ENCODE measurements at regions not wholly inside any gene's neighbourhood (a gene's known extent, or its start where the extent isn't known, plus 50 kb on each side); places are given as distances from the start of the nearest gene placed in this dataset.

DNA sequence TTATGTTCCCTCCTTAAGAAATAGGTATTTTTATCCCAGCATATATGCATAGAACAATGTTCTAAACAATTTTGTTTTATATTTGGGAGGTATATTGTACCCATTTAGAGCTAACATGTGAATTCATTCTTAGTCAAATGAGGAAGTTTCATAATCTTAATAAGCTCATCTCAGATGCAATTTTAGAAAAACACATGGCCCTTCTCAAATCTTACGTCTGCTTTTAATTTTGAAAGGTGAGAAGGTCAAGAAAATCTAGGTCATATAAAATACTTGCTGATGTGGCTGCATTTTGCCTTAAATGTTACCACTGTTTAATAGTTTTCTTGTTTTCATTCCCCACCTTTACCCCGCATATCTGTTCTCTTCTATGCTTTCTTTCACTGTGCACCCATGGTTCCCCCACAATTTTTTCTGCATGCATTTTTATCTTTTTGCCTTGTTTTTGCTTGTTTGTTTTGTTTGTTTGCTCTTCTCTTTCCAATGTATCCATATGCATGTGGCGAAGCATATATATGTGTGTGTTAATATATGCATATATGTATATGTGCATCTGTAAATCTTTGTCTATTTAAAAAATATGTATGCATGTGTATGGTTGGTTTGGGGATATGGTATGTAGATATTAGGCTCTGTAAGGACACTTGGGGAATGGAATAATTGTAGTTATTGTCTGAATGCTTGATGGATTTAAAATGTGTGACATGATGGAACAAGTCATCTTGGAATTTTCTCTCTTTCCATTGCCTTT lies 317.1 kb downstream of the BCAT1 start:
- TF ChIP-seq, protein P1, sequence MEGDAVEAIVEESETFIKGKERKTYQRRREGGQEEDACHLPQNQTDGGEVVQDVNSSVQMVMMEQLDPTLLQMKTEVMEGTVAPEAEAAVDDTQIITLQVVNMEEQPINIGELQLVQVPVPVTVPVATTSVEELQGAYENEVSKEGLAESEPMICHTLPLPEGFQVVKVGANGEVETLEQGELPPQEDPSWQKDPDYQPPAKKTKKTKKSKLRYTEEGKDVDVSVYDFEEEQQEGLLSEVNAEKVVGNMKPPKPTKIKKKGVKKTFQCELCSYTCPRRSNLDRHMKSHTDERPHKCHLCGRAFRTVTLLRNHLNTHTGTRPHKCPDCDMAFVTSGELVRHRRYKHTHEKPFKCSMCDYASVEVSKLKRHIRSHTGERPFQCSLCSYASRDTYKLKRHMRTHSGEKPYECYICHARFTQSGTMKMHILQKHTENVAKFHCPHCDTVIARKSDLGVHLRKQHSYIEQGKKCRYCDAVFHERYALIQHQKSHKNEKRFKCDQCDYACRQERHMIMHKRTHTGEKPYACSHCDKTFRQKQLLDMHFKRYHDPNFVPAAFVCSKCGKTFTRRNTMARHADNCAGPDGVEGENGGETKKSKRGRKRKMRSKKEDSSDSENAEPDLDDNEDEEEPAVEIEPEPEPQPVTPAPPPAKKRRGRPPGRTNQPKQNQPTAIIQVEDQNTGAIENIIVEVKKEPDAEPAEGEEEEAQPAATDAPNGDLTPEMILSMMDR (IDR thresholded peaks at IDR 0.05), result no peak
- TF ChIP-seq POLR2A (IDR thresholded peaks at IDR 0.05) (no peak), EP300 (IDR thresholded peaks at IDR 0.05) (no peak)
